ENCODE measurements at regions not wholly inside any gene's neighbourhood (a gene's known extent, or its start where the extent isn't known, plus 50 kb on each side); places are given as distances from the start of the nearest gene placed in this dataset.

DNA sequence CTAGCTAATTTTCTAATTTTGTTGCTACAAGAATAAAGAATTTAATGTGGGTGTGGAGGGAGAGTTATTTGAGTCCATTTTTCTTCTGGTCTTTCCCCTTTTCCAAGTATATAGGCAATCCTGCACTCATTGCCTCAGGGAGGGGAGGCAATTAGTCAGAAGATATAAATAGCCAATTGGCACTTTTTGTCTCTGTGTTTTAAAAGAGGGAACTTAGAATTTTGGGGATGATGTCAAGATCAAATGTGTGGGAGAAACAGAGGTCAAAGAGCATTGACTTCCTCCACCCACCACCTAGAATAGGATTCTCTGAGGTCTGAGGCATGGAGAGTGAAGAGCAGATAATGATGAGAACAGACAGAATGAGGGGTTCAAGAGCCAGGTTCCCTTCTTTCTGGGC is 120.3 kb upstream of the ZC3H12C start:
- peak; percentile 29 to 43 for ATAC-seq
- H3K4me1 ChIP-seq = peaks cover 23% of the 10 kb centered on the region
- H3K36me3 ChIP-seq = no peaks in the 10 kb centered on the region
- H3K4me3 ChIP-seq = no peak overlapping the region
- no peak overlapping the region for H3K27ac ChIP-seq
- H3K9me3 ChIP-seq = no peaks in the 10 kb centered on the region
- TF ChIP-seq, protein P1, sequence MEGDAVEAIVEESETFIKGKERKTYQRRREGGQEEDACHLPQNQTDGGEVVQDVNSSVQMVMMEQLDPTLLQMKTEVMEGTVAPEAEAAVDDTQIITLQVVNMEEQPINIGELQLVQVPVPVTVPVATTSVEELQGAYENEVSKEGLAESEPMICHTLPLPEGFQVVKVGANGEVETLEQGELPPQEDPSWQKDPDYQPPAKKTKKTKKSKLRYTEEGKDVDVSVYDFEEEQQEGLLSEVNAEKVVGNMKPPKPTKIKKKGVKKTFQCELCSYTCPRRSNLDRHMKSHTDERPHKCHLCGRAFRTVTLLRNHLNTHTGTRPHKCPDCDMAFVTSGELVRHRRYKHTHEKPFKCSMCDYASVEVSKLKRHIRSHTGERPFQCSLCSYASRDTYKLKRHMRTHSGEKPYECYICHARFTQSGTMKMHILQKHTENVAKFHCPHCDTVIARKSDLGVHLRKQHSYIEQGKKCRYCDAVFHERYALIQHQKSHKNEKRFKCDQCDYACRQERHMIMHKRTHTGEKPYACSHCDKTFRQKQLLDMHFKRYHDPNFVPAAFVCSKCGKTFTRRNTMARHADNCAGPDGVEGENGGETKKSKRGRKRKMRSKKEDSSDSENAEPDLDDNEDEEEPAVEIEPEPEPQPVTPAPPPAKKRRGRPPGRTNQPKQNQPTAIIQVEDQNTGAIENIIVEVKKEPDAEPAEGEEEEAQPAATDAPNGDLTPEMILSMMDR (IDR thresholded peaks at IDR 0.05) = no peak
- DNase-seq = no peak
- no peaks in the 10 kb centered on the region for H3K27me3 ChIP-seq (ENCODE audit: low read depth)
- intact Hi-C loops (cut with DNase I) = no loop called here

DNA sequence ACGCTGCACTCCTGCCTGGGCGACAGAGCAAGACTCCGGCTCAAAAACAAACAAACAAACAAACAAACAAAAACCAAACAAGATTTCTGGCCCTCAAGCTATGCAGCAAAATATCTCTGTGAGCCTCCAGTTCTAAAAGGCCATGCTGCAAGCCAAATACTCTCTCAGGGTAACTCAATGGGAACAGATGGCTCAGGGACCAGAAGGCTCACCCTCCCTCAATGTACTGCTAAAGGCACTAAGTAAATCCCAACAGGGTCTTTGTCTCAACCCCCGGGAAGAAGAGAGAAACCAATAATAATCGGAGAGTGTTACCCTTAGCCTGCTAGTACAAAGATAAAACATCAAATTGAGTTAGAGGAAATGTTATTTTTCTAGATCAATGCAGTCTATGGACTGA is 119.7 kb upstream of the ZC3H12C start:
- no peaks in the 10 kb centered on the region for H3K27me3 ChIP-seq (ENCODE audit: low read depth)
- TF ChIP-seq, protein P1 (IDR thresholded peaks at IDR 0.05) = no peak
- no peak overlapping the region for H3K4me3 ChIP-seq
- peaks cover 23% of the 10 kb centered on the region for H3K4me1 ChIP-seq
- DNase-seq (no peak), ATAC-seq (no peak)
- H3K27ac ChIP-seq = no peak overlapping the region
- no peaks in the 10 kb centered on the region for H3K9me3 ChIP-seq
- H3K36me3 ChIP-seq = no peaks in the 10 kb centered on the region
- intact Hi-C loops (cut with DNase I) = no loop called here

- DNase-seq (no peak), ATAC-seq (no peak)
- intact Hi-C loops (cut with DNase I) = no loop called here
- no peaks in the 10 kb centered on the region for H3K36me3 ChIP-seq
- no peaks in the 10 kb centered on the region for H3K9me3 ChIP-seq
- no peak overlapping the region for H3K4me3 ChIP-seq
- TF ChIP-seq, protein P1 (IDR thresholded peaks at IDR 0.05) = no peak
- peaks cover 23% of the 10 kb centered on the region for H3K4me1 ChIP-seq
- H3K27me3 ChIP-seq (ENCODE audit: low read depth) = no peaks in the 10 kb centered on the region
- H3K27ac ChIP-seq = no peak overlapping the region
These were observed 118.7 kb upstream of the ZC3H12C start for GRCh38 chr11:109974523-109974922.

DNA sequence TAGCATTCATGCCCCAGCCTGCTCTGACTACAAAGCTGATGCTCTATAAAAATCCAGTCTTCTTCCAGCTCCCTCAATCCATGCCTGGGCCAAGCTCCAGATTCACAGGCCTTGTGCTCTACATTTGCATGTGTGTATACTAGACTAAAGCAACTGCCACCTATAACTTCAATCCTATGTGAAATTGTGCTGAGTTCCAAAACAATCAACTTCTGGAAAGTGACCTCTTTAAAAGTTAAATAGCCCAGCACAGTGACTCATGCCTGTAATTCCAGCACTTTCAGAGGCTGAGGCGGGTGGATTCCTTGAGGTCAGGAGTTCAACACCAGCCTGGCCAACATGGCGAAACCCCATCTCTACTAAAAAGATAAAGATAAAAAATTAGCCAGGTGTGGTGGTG is 114.3 kb upstream of the ZC3H12C start:
- no peaks in the 10 kb centered on the region for H3K36me3 ChIP-seq
- no peak overlapping the region for H3K4me3 ChIP-seq
- ATAC-seq = no peak
- H3K27ac ChIP-seq = no peak overlapping the region
- no peak for DNase-seq
- no peaks in the 10 kb centered on the region for H3K27me3 ChIP-seq (ENCODE audit: low read depth)
- intact Hi-C loops (cut with DNase I) = no loop called here
- H3K4me1 ChIP-seq = no peaks in the 10 kb centered on the region
- H3K9me3 ChIP-seq = no peaks in the 10 kb centered on the region
- TF ChIP-seq, protein P1 (IDR thresholded peaks at IDR 0.05) = no peak

- Histone ChIP-seq H3K27me3 (ENCODE audit: low read depth) (no peaks in the 10 kb centered on the region), H3K27ac (no peak overlapping the region), H3K4me3 (no peak overlapping the region), H3K4me1 (no peaks in the 10 kb centered on the region), H3K36me3 (no peaks in the 10 kb centered on the region), H3K9me3 (no peaks in the 10 kb centered on the region)
- DNase-seq (no peak), ATAC-seq (no peak)
- intact Hi-C loops (cut with DNase I) = no loop called here
- TF ChIP-seq, protein P1 (IDR thresholded peaks at IDR 0.05) = no peak
These were observed 112.1 kb upstream of the ZC3H12C start for GRCh38 chr11:109981031-109981636.
